DND-41 (cell line): ENCODE measurements at regions not wholly inside any gene's neighbourhood (a gene's known extent, or its start where the extent isn't known, plus 50 kb on each side); places are given as distances from the start of the nearest gene placed in this dataset.

Source experiments
- ATAC-seq: fragments of 200-7000 bp; cut with Tn5 transposase; 3 replicates; pipeline ENCODE4 v1.9.1; 2021; ENCODE audit warnings: low read depth; ENCODE audit not compliant: insufficient read depth
- DNase-seq: peaks from one replicate; pipeline ENCODE4 v3.0.0-alpha.2; 2020
- H2AFZ ChIP-seq: 2 replicates; pipeline ENCODE4 v1.6.0; 2012; ENCODE audit warnings: low read depth, low read length
- H3K27ac ChIP-seq: 2 replicates; pipeline ENCODE4 v1.5.1; 2012; ENCODE audit warnings: low read length, inconsistent platforms
- H3K27me3 ChIP-seq: fragments of 200-600 bp; sonication (generic); 2 replicates; pipeline ENCODE4 v1.6.0; 2012; ENCODE audit warnings: low read length, mild to moderate bottlenecking, inconsistent platforms; ENCODE audit not compliant: insufficient read depth, poor library complexity
- H3K36me3 ChIP-seq: 2 replicates; pipeline ENCODE4 v1.5.1; 2012; ENCODE audit warnings: low read length, inconsistent platforms; ENCODE audit not compliant: insufficient read depth
- H3K4me1 ChIP-seq: 2 replicates; pipeline ENCODE4 v1.5.1; 2012; ENCODE audit warnings: mild to moderate bottlenecking, low read length; ENCODE audit not compliant: insufficient read depth
- H3K4me2 ChIP-seq: 2 replicates; pipeline ENCODE4 v1.6.0; 2012; ENCODE audit warnings: mild to moderate bottlenecking, moderate library complexity, low read length, inconsistent platforms; ENCODE audit not compliant: insufficient read depth
- H3K4me3 ChIP-seq, 2 experiments: fragments of 200-600 bp in 1 of 2; shearing (Covaris generic) in 1 of 2; 2 replicates each; pipeline ENCODE4 v1.5.1; 2012 to 2016; ENCODE audit warnings: inconsistent platforms in 2 of 2, low read length in 2 of 2, mild to moderate bottlenecking in 2 of 2, low read depth in 1 of 2, moderate library complexity in 1 of 2
- H3K79me2 ChIP-seq: 2 replicates; pipeline ENCODE4 v1.6.0; 2012; ENCODE audit warnings: low read length, inconsistent platforms; ENCODE audit not compliant: insufficient read depth
- H3K9ac ChIP-seq: 2 replicates; pipeline ENCODE4 v1.6.0; 2012; ENCODE audit warnings: low read depth, mild to moderate bottlenecking, inconsistent platforms, low read length, moderate library complexity
- H3K9me3 ChIP-seq: 2 replicates; pipeline ENCODE4 v1.5.1; 2012; ENCODE audit warnings: low read length, moderate library complexity, mild to moderate bottlenecking, inconsistent platforms; ENCODE audit not compliant: insufficient read depth, severe bottlenecking
- H4K20me1 ChIP-seq: 2 replicates; pipeline ENCODE4 v1.6.0; 2012; ENCODE audit warnings: low read length; ENCODE audit not compliant: insufficient read depth
- CTCF ChIP-seq: IDR thresholded peaks from 2 replicates; pipeline ENCODE4 v1.5.1; 2012; ENCODE audit warnings: borderline replicate concordance, low read length, moderate library complexity, mild to moderate bottlenecking; ENCODE audit not compliant: poor library complexity, severe bottlenecking; ENCODE audit errors: extremely low read depth
- EZH2 ChIP-seq: IDR thresholded peaks from 3 replicates; pipeline ENCODE4 v1.6.1; 2012; ENCODE audit warnings: borderline replicate concordance, low read depth, mild to moderate bottlenecking, moderate library complexity, low read length, inconsistent platforms; ENCODE audit not compliant: severe bottlenecking

GRCh38 chr2:128433911-128434550 lies 115.4 kb upstream of the HS6ST1 start:
- Histone ChIP-seq H3K79me2 (no peaks in the 10 kb centered on the region), H3K27ac (peak overlapping the region; percentile 46), H3K9ac (no peak overlapping the region), H3K36me3 (no peaks in the 10 kb centered on the region), H3K4me1 (peaks cover 35% of the 10 kb centered on the region), H2AFZ (no peak overlapping the region), H4K20me1 (no peaks in the 10 kb centered on the region), H3K4me3 (no peak overlapping the region), H3K9me3 (peaks cover 3% of the 10 kb centered on the region), H3K4me2 (no peak overlapping the region), H3K27me3 (no peaks in the 10 kb centered on the region)
- peak; percentile 53 for DNase-seq
- no peak for TF ChIP-seq CTCF
- TF ChIP-seq EZH2, result no peak
- ATAC-seq, result peak; percentile 82

GRCh38 chr2:128435576-128436478 lies 117.2 kb upstream of the HS6ST1 start:
- Histone ChIP-seq H3K9me3 (no peaks in the 10 kb centered on the region), H3K27me3 (no peaks in the 10 kb centered on the region), H3K4me1 (peaks cover 38% of the 10 kb centered on the region), H2AFZ (no peak overlapping the region), H3K4me3 (no peak overlapping the region), H3K9ac (no peak overlapping the region), H3K79me2 (no peaks in the 10 kb centered on the region), H3K4me2 (no peak overlapping the region), H3K36me3 (no peaks in the 10 kb centered on the region), H3K27ac (peak overlapping the region; percentile 48; the same call in 1 of the 2 replicates), H4K20me1 (no peaks in the 10 kb centered on the region)
- ATAC-seq (peak; percentile 34; the same call in 2 of the 3 replicates), DNase-seq (no peak)
- TF ChIP-seq EZH2, result no peak
- TF ChIP-seq CTCF, result no peak

- H3K4me2 ChIP-seq, result no peak overlapping the region
- H3K79me2 ChIP-seq, result no peaks in the 10 kb centered on the region
- ATAC-seq (no peak), DNase-seq (no peak)
- H3K9ac ChIP-seq, result no peak overlapping the region
- no peak overlapping the region for H2AFZ ChIP-seq
- no peak overlapping the region for H3K4me3 ChIP-seq
- TF ChIP-seq EZH2 (no peak), CTCF (no peak)
- H3K36me3 ChIP-seq, result no peaks in the 10 kb centered on the region
- H3K27ac ChIP-seq, result no peak overlapping the region
- H3K27me3 ChIP-seq, result no peaks in the 10 kb centered on the region
- peaks cover 38% of the 10 kb centered on the region for H3K4me1 ChIP-seq
- no peaks in the 10 kb centered on the region for H4K20me1 ChIP-seq
- H3K9me3 ChIP-seq, result no peaks in the 10 kb centered on the region
These were observed 118.0 kb upstream of the HS6ST1 start for GRCh38 chr2:128436479-128437203.
